ENCODE measurements at regions not wholly inside any gene's neighbourhood (a gene's known extent, or its start where the extent isn't known, plus 50 kb on each side); places are given as distances from the start of the nearest gene placed in this dataset.

DNA sequence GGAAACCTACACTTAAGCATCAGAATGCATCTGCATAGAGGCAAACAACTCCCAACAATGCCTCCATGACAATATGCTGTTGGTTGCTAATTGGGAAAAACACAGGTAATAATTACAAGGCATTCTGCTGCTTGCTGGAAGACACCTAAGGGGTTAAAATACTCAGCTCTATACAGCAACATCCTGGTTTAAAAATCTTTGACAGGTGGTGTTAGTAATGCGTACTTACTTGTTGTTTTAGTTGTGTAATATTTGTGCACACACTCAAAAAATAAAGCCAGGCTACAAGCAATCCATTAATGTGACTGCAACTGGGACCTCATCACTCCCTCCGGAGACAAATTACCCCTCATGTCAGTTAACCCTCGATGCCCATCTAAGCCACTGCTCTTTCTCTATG is 126.3 kb upstream of the ELL2 start:
- TF ChIP-seq, protein P1, sequence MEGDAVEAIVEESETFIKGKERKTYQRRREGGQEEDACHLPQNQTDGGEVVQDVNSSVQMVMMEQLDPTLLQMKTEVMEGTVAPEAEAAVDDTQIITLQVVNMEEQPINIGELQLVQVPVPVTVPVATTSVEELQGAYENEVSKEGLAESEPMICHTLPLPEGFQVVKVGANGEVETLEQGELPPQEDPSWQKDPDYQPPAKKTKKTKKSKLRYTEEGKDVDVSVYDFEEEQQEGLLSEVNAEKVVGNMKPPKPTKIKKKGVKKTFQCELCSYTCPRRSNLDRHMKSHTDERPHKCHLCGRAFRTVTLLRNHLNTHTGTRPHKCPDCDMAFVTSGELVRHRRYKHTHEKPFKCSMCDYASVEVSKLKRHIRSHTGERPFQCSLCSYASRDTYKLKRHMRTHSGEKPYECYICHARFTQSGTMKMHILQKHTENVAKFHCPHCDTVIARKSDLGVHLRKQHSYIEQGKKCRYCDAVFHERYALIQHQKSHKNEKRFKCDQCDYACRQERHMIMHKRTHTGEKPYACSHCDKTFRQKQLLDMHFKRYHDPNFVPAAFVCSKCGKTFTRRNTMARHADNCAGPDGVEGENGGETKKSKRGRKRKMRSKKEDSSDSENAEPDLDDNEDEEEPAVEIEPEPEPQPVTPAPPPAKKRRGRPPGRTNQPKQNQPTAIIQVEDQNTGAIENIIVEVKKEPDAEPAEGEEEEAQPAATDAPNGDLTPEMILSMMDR (IDR thresholded peaks at IDR 0.05), result no peak
- TF ChIP-seq, protein P2, sequence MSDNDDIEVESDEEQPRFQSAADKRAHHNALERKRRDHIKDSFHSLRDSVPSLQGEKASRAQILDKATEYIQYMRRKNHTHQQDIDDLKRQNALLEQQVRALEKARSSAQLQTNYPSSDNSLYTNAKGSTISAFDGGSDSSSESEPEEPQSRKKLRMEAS (CRISPR knock-in tag; IDR thresholded peaks at IDR 0.05), result no peak
- TF ChIP-seq NFYB (CRISPR knock-in tag; conservative IDR thresholded peaks at IDR 0.05; ENCODE audit: low read depth), result no peak
- TF ChIP-seq HMGA2 (CRISPR knock-in tag; IDR thresholded peaks at IDR 0.05), result no peak
- no peak for TF ChIP-seq TEAD1 (CRISPR knock-in tag; IDR thresholded peaks at IDR 0.05)
- TF ChIP-seq FOXK1 (CRISPR knock-in tag; IDR thresholded peaks at IDR 0.05), result no peak
- no peak for TF ChIP-seq CREB1 (CRISPR knock-in tag; IDR thresholded peaks at IDR 0.05)
- TF ChIP-seq, protein P3, sequence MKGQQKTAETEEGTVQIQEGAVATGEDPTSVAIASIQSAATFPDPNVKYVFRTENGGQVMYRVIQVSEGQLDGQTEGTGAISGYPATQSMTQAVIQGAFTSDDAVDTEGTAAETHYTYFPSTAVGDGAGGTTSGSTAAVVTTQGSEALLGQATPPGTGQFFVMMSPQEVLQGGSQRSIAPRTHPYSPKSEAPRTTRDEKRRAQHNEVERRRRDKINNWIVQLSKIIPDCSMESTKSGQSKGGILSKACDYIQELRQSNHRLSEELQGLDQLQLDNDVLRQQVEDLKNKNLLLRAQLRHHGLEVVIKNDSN (CRISPR knock-in tag; IDR thresholded peaks at IDR 0.05), result no peak
- no peak for TF ChIP-seq ZNF396 (CRISPR knock-in tag; IDR thresholded peaks at IDR 0.05; ENCODE audit: borderline replicate concordance)
- TF ChIP-seq, protein P4, sequence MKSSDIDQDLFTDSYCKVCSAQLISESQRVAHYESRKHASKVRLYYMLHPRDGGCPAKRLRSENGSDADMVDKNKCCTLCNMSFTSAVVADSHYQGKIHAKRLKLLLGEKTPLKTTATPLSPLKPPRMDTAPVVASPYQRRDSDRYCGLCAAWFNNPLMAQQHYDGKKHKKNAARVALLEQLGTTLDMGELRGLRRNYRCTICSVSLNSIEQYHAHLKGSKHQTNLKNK (CRISPR knock-in tag; IDR thresholded peaks at IDR 0.05), result no peak
- TF ChIP-seq, protein P5, sequence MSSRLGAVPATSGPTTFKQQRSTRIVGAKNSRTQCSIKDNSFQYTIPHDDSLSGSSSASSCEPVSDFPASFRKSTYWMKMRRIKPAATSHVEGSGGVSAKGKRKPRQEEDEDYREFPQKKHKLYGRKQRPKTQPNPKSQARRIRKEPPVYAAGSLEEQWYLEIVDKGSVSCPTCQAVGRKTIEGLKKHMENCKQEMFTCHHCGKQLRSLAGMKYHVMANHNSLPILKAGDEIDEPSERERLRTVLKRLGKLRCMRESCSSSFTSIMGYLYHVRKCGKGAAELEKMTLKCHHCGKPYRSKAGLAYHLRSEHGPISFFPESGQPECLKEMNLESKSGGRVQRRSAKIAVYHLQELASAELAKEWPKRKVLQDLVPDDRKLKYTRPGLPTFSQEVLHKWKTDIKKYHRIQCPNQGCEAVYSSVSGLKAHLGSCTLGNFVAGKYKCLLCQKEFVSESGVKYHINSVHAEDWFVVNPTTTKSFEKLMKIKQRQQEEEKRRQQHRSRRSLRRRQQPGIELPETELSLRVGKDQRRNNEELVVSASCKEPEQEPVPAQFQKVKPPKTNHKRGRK (CRISPR knock-in tag; IDR thresholded peaks at IDR 0.05; ENCODE audit: borderline replicate concordance), result no peak
- TF ChIP-seq, protein P6, sequence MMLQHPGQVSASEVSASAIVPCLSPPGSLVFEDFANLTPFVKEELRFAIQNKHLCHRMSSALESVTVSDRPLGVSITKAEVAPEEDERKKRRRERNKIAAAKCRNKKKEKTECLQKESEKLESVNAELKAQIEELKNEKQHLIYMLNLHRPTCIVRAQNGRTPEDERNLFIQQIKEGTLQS (CRISPR knock-in tag; conservative IDR thresholded peaks at IDR 0.05), result no peak
- no peak for TF ChIP-seq SMAD3 (CRISPR knock-in tag; IDR thresholded peaks at IDR 0.05; ENCODE audit: borderline replicate concordance)
